Activated CD4-positive, alpha-beta T cell treated with anti-CD3 and anti-CD28 coated beads, Interleukin-2, amount 10 ng/mL, durations not matched to agents 7 days and 5 days (primary cell): ENCODE measurements at regions not wholly inside any gene's neighbourhood (a gene's known extent, or its start where the extent isn't known, plus 50 kb on each side); places are given as distances from the start of the nearest gene placed in this dataset.

Experiments used
- CTCF ChIA-PET: fragments of 350-600 bp; sonication (Branson Sonifier 250); formaldehyde crosslinking; loops from one replicate; lab custom pipeline; 2021; ENCODE audit warnings: antibody characterized with exemption; lab: Charles Lee
- POLR2A ChIA-PET: fragments of 350-600 bp; sonication (Branson Sonifier 250); formaldehyde crosslinking; loops from one replicate; lab custom pipeline; 2021; ENCODE audit warnings: antibody characterized with exemption; lab: Charles Lee
- DNase-seq: peaks from one replicate; pipeline ENCODE4 v3.0.0-alpha.2; 2020
- H3K27ac Mint-ChIP-seq: one replicate; pipeline ENCODE4 v1.8.0; 2021; ENCODE audit warnings: mild to moderate bottlenecking, moderate library complexity, mixed read lengths
- H3K27me3 Mint-ChIP-seq: one replicate; pipeline ENCODE4 v1.8.0; 2021; ENCODE audit warnings: mixed read lengths
- H3K36me3 Mint-ChIP-seq: one replicate; pipeline ENCODE4 v1.8.0; 2021; ENCODE audit warnings: low read depth, mixed read lengths
- H3K4me1 Mint-ChIP-seq: one replicate; pipeline ENCODE4 v1.8.0; 2021; ENCODE audit warnings: mixed read lengths
- H3K4me3 Mint-ChIP-seq: one replicate; pipeline ENCODE4 v1.8.0; 2021; ENCODE audit warnings: mild to moderate bottlenecking, moderate library complexity, mixed read lengths
- H3K9me3 Mint-ChIP-seq: one replicate; pipeline ENCODE4 v1.8.0; 2021; ENCODE audit warnings: mixed read lengths

DNA sequence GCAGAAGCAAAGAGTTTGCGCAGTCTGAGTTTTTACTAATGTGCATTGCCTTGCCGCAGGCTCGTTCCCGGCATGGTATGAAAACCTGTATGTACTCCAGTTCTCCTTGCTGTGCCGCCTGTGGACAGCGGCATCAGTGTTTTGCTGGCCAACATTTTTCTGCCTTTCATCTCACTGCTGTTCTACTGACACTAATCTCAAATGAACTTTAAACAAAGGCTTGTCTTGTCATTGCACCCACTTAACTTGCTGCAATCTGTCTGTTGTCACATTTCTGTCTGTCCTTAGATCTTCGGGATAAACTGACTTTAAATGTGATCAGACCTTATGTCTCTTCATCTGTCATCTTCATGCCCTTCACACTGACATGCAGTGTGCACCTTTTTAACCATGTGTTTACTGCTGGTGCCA is 71.7 kb upstream of the ZNRF2 start:
- no peak overlapping the region for H3K27ac Mint-ChIP-seq
- no peak for DNase-seq
- H3K4me1 Mint-ChIP-seq = no peaks in the 10 kb centered on the region
- H3K36me3 Mint-ChIP-seq = no peaks in the 10 kb centered on the region
- H3K27me3 Mint-ChIP-seq = peaks cover 16% of the 10 kb centered on the region
- no peaks in the 10 kb centered on the region for H3K9me3 Mint-ChIP-seq
- ChIA-PET CTCF (no interaction called here), POLR2A (no interaction called here)
- H3K4me3 Mint-ChIP-seq = no peak overlapping the region

GRCh38 chr7:30213637-30214036 is 70.8 kb upstream of the ZNRF2 start:
- Mint-ChIP-seq H3K4me1 (no peaks in the 10 kb centered on the region), H3K9me3 (no peaks in the 10 kb centered on the region), H3K36me3 (no peaks in the 10 kb centered on the region), H3K27me3 (peaks cover 17% of the 10 kb centered on the region), H3K4me3 (no peak overlapping the region), H3K27ac (no peak overlapping the region)
- ChIA-PET CTCF (no interaction called here), POLR2A (no interaction called here)
- no peak for DNase-seq

GRCh38 chr7:30214651-30215137 is 69.7 kb upstream of the ZNRF2 start:
- CTCF ChIA-PET = interaction anchor here (0.8 kb wide), 1 partner anchor 108 kb away, joined by 3 read pairs; no protein-coding TSS in a partner anchor
- no peak overlapping the region for H3K4me3 Mint-ChIP-seq
- H3K27me3 Mint-ChIP-seq = peaks cover 23% of the 10 kb centered on the region
- H3K9me3 Mint-ChIP-seq = no peaks in the 10 kb centered on the region
- no peak for DNase-seq
- H3K27ac Mint-ChIP-seq = no peak overlapping the region
- H3K36me3 Mint-ChIP-seq = no peaks in the 10 kb centered on the region
- POLR2A ChIA-PET = no interaction called here
- H3K4me1 Mint-ChIP-seq = no peaks in the 10 kb centered on the region

DNA sequence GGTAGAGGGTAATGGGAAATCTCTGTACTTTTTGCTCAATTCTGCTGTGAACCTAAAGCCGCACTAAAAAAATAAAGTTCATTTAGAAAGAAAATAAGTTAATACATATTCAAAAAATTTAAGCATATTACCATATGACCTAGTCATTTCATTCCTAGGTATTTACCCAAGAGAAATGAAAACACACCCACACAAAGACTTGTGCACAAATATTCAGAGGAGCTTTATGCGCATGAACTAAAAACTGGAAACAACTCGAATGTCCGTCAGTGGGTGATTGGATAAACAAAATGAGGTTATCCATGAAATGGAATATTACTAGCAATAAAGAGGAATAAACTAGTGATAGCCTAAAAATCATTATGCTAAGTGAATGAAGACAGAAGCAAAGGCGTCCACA is 62.6 kb upstream of the ZNRF2 start:
- Mint-ChIP-seq H3K9me3 (peaks cover 2% of the 10 kb centered on the region), H3K4me3 (no peak overlapping the region), H3K27ac (no peak overlapping the region), H3K27me3 (peaks cover 16% of the 10 kb centered on the region), H3K36me3 (no peaks in the 10 kb centered on the region), H3K4me1 (peaks cover 9% of the 10 kb centered on the region)
- ChIA-PET CTCF (no interaction called here), POLR2A (no interaction called here)
- no peak for DNase-seq

GRCh38 chr7:30222515-30223215 is 61.7 kb upstream of the ZNRF2 start:
- CTCF ChIA-PET = no interaction called here
- Mint-ChIP-seq H3K4me1 (peaks cover 9% of the 10 kb centered on the region), H3K36me3 (no peaks in the 10 kb centered on the region), H3K27ac (no peak overlapping the region), H3K4me3 (no peak overlapping the region), H3K27me3 (peaks cover 13% of the 10 kb centered on the region), H3K9me3 (peaks cover 2% of the 10 kb centered on the region)
- POLR2A ChIA-PET = no interaction called here
- DNase-seq = no peak

- no peak overlapping the region for H3K27ac Mint-ChIP-seq
- peaks cover 11% of the 10 kb centered on the region for H3K27me3 Mint-ChIP-seq
- H3K9me3 Mint-ChIP-seq = peaks cover 2% of the 10 kb centered on the region
- no peaks in the 10 kb centered on the region for H3K36me3 Mint-ChIP-seq
- no peak overlapping the region for H3K4me3 Mint-ChIP-seq
- no peak for DNase-seq
- H3K4me1 Mint-ChIP-seq = peaks cover 9% of the 10 kb centered on the region
- ChIA-PET CTCF (interaction anchor here (0.9 to 1.8 kb wide), 3 partner anchors 15 to 17 kb away, joined by 3 to 4 read pairs (median 4); no protein-coding TSS in a partner anchor), POLR2A (no interaction called here)
These were observed 60.5 kb upstream of the ZNRF2 start for GRCh38 chr7:30223896-30224295.

- POLR2A ChIA-PET = no interaction called here
- no peaks in the 10 kb centered on the region for H3K36me3 Mint-ChIP-seq
- no peak for DNase-seq
- CTCF ChIA-PET = interaction anchor here (0.9 to 1.8 kb wide), 2 partner anchors 14 to 16 kb away, joined by 3 to 4 read pairs; no protein-coding TSS in a partner anchor
- no peak overlapping the region for H3K4me3 Mint-ChIP-seq
- H3K4me1 Mint-ChIP-seq = peaks cover 9% of the 10 kb centered on the region
- peaks cover 2% of the 10 kb centered on the region for H3K9me3 Mint-ChIP-seq
- no peak overlapping the region for H3K27ac Mint-ChIP-seq
- H3K27me3 Mint-ChIP-seq = peaks cover 6% of the 10 kb centered on the region
These were observed 59.8 kb upstream of the ZNRF2 start for GRCh38 chr7:30224511-30225062.

DNA sequence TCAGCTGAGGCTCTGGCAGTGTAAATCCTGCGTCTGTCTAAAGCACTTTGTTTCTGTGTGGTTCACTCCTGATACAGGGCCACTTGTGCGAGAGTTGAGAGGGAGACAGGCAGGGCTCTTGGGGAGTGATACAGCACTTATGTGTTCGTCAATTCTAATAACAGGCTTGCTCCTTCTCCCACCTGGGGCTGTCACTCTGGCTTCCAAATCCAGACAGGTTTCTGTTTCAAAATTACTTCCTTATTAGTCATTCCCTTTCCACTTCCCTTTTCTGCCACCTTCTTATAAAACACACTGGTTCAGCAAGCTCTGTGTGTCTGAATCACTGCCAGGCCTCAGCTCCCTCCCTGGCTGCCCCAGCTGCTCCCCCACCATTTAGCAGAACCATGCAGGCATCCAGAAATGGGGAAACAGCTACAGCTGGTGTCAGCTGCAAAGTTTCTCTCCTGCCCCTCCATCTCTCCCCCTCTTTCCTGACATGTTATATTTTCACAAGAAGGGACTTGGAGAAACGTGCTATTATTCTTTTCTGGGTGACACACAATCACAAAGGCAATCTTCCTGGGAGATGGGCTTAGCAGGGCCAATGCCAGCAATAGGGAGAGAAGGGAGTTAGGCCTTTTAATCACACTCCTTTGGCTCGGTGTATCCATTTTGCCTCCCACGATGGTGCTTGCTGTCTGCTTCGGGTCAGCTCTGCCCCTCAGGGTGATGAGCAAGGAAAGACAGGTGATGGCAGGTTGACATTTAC is 58.4 kb upstream of the ZNRF2 start:
- Mint-ChIP-seq H3K27me3 (peaks cover 3% of the 10 kb centered on the region), H3K4me1 (peaks cover 9% of the 10 kb centered on the region), H3K36me3 (no peaks in the 10 kb centered on the region), H3K9me3 (peaks cover 2% of the 10 kb centered on the region), H3K27ac (no peak overlapping the region), H3K4me3 (no peak overlapping the region)
- DNase-seq = no peak
- CTCF ChIA-PET = no interaction called here
- POLR2A ChIA-PET = no interaction called here

DNA sequence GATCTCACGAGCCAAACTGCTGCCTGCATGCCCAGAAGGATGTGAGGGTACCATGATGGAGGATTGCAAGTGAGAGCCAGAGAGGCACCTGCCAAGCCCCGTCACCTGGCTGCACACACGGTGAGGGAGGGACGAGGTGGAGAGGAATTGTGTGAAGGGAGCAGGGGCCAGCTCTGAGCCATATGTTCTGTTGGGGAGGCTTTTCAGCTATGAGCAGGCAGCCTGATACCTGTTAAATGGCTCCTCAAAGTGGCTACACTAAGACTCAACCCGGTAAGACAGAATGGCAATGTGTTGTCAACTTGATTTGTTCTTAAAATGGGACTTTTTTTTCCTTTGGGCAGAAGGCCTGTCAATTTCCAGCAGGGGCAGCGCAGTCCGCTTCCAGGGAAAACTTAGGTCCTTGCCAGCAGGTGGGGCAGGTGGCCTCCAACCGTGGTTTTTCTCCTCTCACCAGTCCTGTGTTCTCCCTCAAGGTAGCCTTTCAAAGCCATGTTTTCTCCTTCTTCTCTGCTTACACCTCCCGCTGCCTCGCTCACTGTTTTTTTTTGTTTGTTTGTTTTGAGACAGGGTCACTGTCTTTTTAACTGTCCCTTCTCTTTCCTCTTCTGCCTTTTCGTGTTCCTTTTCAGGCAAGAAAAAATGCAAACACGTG is 57.7 kb upstream of the ZNRF2 start:
- ChIA-PET POLR2A (no interaction called here), CTCF (no interaction called here)
- no peaks in the 10 kb centered on the region for H3K36me3 Mint-ChIP-seq
- no peak overlapping the region for H3K27ac Mint-ChIP-seq
- no peak for DNase-seq
- H3K4me1 Mint-ChIP-seq = peaks cover 9% of the 10 kb centered on the region
- no peak overlapping the region for H3K4me3 Mint-ChIP-seq
- peaks cover 8% of the 10 kb centered on the region for H3K27me3 Mint-ChIP-seq
- H3K9me3 Mint-ChIP-seq = peaks cover 2% of the 10 kb centered on the region

- H3K27ac Mint-ChIP-seq = no peak overlapping the region
These were observed 53.1 kb upstream of the ZNRF2 start for GRCh38 chr7:30231271-30231670.

DNA sequence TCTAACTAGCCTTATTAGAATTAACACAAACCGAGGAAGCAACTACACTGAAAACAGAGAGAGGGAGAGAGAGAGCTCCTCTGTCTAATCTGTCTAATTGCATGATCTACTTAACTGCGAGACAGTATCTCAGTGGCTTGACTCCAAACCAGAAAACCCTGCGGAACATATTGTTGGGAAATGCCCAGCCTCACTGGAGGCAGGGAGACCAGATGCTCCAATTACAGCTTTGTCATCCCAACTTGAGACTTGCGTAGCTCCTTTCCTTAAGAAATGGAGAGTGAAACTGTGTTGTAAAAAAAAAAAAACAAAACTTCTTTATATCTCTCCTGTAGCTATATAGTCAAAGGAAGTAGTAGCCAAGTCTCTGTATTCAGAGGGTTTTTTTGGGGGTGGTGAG is 52.0 kb upstream of the ZNRF2 start:
- Mint-ChIP-seq H3K4me1 (no peaks in the 10 kb centered on the region), H3K27ac (no peak overlapping the region), H3K9me3 (no peaks in the 10 kb centered on the region), H3K27me3 (peaks cover 8% of the 10 kb centered on the region), H3K36me3 (no peaks in the 10 kb centered on the region), H3K4me3 (no peak overlapping the region)
- no peak for DNase-seq
- CTCF ChIA-PET = interaction anchor here (0.7 to 1.0 kb wide), 2 partner anchors 70 to 701 kb away, joined by 3 to 4 read pairs; no protein-coding TSS in a partner anchor
- POLR2A ChIA-PET = no interaction called here

More at GRCh38 chr7:30231271-30231670, 53.1 kb upstream of the ZNRF2 start:
- ChIA-PET CTCF (no interaction called here), POLR2A (no interaction called here)
- H3K4me1 Mint-ChIP-seq = peaks cover 1% of the 10 kb centered on the region
- no peak overlapping the region for H3K4me3 Mint-ChIP-seq
- DNase-seq = no peak
- peaks cover 8% of the 10 kb centered on the region for H3K27me3 Mint-ChIP-seq
- no peaks in the 10 kb centered on the region for H3K36me3 Mint-ChIP-seq
- no peaks in the 10 kb centered on the region for H3K9me3 Mint-ChIP-seq
